NB4 (cell line): ENCODE measurements at regions not wholly inside any gene's neighbourhood (a gene's known extent, or its start where the extent isn't known, plus 50 kb on each side); places are given as distances from the start of the nearest gene placed in this dataset.

ENCODE experiments used
- CTCF ChIP-seq: IDR thresholded peaks from one replicate; pipeline ENCODE4 v1.5.1; 2012; ENCODE audit warnings: low read depth, low read length
- MAX ChIP-seq: IDR thresholded peaks from 2 replicates; pipeline ENCODE4 v1.6.1; 2011; ENCODE audit warnings: low read depth, low read length
- MYC ChIP-seq: IDR thresholded peaks from 2 replicates; pipeline ENCODE4 v1.6.1; 2011; ENCODE audit warnings: low read depth, low read length
- POLR2A ChIP-seq: IDR thresholded peaks from 2 replicates; pipeline ENCODE4 v1.6.1; 2011; ENCODE audit warnings: mild to moderate bottlenecking; ENCODE audit not compliant: insufficient read length; ENCODE audit errors: extremely low read depth

- TF ChIP-seq CTCF (no peak), MYC (no peak), MAX (no peak), POLR2A (no peak)
Measured at GRCh38 chr7:13130321-13130720, 442.9 kb downstream of the ARL4A start.
